OCI-LY3 (cell line): ENCODE measurements at regions not wholly inside any gene's neighbourhood (a gene's known extent, or its start where the extent isn't known, plus 50 kb on each side); places are given as distances from the start of the nearest gene placed in this dataset.

ENCODE experiments used
- H2AFZ ChIP-seq: fragments of 200-600, 300-600 bp; shearing (Covaris generic); 2 replicates; pipeline ENCODE4 v1.6.0; 2014; ENCODE audit warnings: antibody characterized with exemption, low read depth, low read length
- H3K27ac ChIP-seq: fragments of 200-600, 300-600 bp; sonication (generic); 2 replicates; pipeline ENCODE4 v1.5.1; 2014; ENCODE audit warnings: mild to moderate bottlenecking, low read length, moderate library complexity, mixed read lengths
- H3K27me3 ChIP-seq: fragments of 200-600, 300-600 bp; sonication (generic); 2 replicates; pipeline ENCODE4 v1.6.1; 2014; ENCODE audit warnings: low read depth, low read length, mixed read lengths
- H3K36me3 ChIP-seq: fragments of 200-600, 300-600 bp; sonication (generic); replicated peaks from 2 replicates; pipeline ENCODE3; 2014; ENCODE audit warnings: low read depth, low read length, mixed read lengths
- H3K4me1 ChIP-seq: fragments of 300-600, 200-600 bp; sonication (generic); 2 replicates; pipeline ENCODE4 v1.6.1; 2014; ENCODE audit warnings: low read length, mixed read lengths
- H3K4me2 ChIP-seq: fragments of 200-600, 300-600 bp; sonication (generic); 2 replicates; pipeline ENCODE4 v1.6.1; 2014; ENCODE audit warnings: low read length, mixed read lengths
- H3K4me3 ChIP-seq: fragments of 300-600, 200-600 bp; sonication (generic); 2 replicates; pipeline ENCODE4 v1.5.1; 2014; ENCODE audit warnings: antibody characterized with exemption, mild to moderate bottlenecking, low read length, moderate library complexity
- H3K79me2 ChIP-seq: fragments of 300-600, 200-600 bp; shearing (Covaris generic); 2 replicates; pipeline ENCODE4 v1.6.1; 2014; ENCODE audit warnings: mild to moderate bottlenecking, low read length, mixed read lengths
- H3K9ac ChIP-seq: fragments of 300-600, 200-600 bp; shearing (Covaris generic); 2 replicates; pipeline ENCODE4 v1.6.0; 2014; ENCODE audit warnings: mild to moderate bottlenecking, low read length, moderate library complexity
- H3K9me3 ChIP-seq: fragments of 200-600, 300-600 bp; shearing (Covaris generic); 2 replicates; pipeline ENCODE4 v1.6.1; 2014; ENCODE audit warnings: low read length, mixed read lengths; ENCODE audit not compliant: insufficient read depth
- H4K20me1 ChIP-seq: fragments of 200-600, 300-600 bp; sonication (generic); 2 replicates; pipeline ENCODE4 v1.6.1; 2016; ENCODE audit warnings: low read length, mixed read lengths; ENCODE audit not compliant: insufficient read depth
- EZH2phosphoT487 ChIP-seq: fragments of 200-600 bp; shearing (Covaris generic); IDR thresholded peaks from 2 replicates; pipeline ENCODE4 v1.6.1; 2018; ENCODE audit warnings: antibody characterized with exemption, mixed run types, low read depth
- TF ChIP-seq, protein P1 (sequence below): fragments of 200-600, 300-600 bp; sonication (generic); IDR thresholded peaks from 2 replicates; pipeline ENCODE4 v1.5.1; 2014; ENCODE audit warnings: antibody characterized with exemption, low read length, low read depth

DNA sequence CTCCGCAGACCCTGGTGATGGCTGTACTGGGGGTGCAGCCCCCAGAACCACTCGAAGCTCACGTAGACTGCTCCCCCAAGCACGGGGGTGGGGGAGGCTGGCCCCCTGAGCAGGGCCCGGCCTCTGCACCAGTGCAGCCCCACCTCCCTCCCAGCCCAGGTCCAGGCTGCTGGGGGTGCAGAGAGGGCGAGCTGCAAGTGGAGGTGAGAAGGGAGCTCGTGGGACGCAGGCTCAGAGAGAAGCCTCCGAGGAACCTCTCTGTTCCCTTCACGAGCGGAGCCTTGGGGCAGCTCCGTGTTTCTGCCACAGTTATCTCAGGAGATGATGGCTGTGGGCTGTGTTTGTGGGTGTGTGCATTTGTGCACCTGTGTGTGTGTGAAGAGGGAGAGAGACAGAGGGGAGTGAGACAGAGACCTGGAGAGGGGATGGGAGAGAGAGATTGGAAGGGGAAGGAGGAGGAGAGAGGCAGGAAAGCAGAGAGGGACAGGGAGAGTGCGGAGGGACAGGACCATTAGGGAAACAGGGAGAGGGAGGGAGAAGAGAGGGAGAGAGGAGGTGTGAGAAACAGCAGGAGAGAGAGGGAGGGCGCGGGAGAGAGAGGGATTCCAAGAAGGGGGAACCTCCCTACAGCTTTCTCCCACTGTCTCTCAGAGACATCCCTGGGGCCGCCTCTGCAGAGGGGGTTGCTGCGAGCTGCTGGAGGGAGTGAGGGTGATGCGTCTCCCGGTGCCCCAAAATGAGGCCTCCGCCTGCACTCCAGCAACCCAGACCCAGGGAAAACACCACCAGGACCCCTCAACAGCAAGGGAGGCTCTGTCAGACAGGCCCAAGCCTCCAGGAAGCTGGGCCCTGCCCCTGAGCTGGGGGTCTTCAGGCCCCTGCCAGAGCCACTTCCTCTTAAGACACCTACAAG lies 1488.6 kb downstream of the BRD1 start:
- TF ChIP-seq, protein P1, sequence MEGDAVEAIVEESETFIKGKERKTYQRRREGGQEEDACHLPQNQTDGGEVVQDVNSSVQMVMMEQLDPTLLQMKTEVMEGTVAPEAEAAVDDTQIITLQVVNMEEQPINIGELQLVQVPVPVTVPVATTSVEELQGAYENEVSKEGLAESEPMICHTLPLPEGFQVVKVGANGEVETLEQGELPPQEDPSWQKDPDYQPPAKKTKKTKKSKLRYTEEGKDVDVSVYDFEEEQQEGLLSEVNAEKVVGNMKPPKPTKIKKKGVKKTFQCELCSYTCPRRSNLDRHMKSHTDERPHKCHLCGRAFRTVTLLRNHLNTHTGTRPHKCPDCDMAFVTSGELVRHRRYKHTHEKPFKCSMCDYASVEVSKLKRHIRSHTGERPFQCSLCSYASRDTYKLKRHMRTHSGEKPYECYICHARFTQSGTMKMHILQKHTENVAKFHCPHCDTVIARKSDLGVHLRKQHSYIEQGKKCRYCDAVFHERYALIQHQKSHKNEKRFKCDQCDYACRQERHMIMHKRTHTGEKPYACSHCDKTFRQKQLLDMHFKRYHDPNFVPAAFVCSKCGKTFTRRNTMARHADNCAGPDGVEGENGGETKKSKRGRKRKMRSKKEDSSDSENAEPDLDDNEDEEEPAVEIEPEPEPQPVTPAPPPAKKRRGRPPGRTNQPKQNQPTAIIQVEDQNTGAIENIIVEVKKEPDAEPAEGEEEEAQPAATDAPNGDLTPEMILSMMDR, result no peak
- no peak for TF ChIP-seq EZH2phosphoT487
- Histone ChIP-seq H3K9me3 (no peaks in the 10 kb centered on the region), H3K4me1 (no peaks in the 10 kb centered on the region), H3K27ac (no peak overlapping the region), H3K27me3 (no peaks in the 10 kb centered on the region), H2AFZ (no peak overlapping the region), H3K9ac (no peak overlapping the region), H3K4me3 (no peak overlapping the region), H3K4me2 (no peak overlapping the region), H3K36me3 (no peaks in the 10 kb centered on the region), H4K20me1 (no peaks in the 10 kb centered on the region), H3K79me2 (no peaks in the 10 kb centered on the region)

DNA sequence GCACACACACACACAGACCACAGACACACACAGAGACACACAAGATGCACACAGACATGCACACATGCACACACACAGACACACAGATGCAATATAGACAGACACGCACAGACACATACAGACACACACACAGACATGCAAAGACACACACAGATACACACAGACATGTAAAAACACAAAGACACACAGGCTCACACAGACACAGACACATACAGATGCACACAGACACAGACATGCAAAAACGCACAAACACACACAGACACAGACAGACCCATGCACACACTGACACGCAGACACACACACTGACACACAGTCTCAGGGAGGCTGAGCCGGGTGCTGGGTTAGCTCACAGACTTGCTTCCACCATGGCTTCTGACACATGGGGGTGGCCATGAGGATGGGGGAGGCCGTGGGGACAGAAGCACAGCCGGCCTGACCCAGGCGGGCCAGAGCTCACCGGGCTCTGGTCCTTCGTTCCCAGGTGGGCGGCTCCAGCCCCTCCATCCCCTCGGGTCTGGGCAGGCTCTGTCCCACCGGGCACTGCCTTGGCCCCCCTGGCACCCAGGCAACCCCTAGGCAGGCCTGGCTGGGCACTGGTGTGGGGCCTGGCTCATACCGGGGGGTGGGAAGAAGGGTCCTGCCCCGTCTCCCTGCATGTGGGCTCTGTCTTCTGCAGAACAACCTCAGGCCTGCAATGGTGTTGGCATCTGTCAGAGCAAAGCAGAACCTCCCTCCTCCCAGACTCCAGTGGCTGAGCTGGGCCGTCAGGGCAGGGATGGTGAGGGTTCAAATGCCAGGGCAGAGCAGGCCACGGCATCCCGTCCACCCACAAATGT lies 1489.5 kb downstream of the BRD1 start:
- Histone ChIP-seq H3K4me1 (no peaks in the 10 kb centered on the region), H3K27me3 (no peaks in the 10 kb centered on the region), H3K9me3 (no peaks in the 10 kb centered on the region), H2AFZ (no peak overlapping the region), H4K20me1 (no peaks in the 10 kb centered on the region), H3K4me2 (no peak overlapping the region), H3K9ac (no peak overlapping the region), H3K27ac (no peak overlapping the region), H3K4me3 (no peak overlapping the region), H3K79me2 (no peaks in the 10 kb centered on the region), H3K36me3 (no peaks in the 10 kb centered on the region)
- TF ChIP-seq, protein P1, result no peak

DNA sequence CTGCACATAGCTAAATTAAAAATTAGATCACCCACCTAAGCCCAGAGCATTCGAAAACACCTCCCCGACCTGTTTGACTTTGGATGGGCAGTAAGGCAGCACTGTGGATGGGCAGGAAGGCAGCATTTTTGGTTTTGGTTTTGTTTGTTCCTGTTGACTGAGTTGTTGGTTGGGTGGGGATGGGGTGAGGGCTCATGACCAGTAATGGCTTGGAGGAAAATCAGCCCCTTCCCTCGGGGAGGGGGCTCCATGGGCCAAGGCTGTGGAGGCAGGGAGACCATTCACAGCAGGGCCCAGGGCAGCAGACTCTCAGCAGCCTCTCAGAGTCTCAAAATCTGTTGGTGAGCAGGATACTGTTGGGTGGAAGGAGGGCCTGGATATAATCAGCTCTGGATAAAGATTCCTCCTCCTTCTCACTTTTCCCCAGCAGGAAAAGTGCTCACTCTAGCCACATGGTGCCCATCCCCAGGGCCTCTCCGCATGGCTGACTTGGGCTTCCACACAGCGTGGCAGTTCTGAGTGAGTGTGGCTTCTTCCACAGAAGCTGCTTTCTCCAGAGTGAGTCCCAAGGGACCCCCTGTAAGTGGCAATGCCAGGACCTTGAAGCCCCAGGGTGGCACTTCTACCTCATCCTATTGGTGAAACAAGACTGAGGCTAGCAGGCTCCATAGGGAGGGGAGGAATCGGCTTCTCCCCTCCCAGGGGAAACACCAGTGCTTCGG lies 1491.2 kb downstream of the BRD1 start:
- no peak overlapping the region for H3K4me2 ChIP-seq
- H3K9me3 ChIP-seq, result no peaks in the 10 kb centered on the region
- H3K4me1 ChIP-seq, result no peaks in the 10 kb centered on the region
- no peak overlapping the region for H3K9ac ChIP-seq
- H3K36me3 ChIP-seq, result no peaks in the 10 kb centered on the region
- no peaks in the 10 kb centered on the region for H3K27me3 ChIP-seq
- H4K20me1 ChIP-seq, result no peaks in the 10 kb centered on the region
- H3K27ac ChIP-seq, result no peak overlapping the region
- H3K4me3 ChIP-seq, result no peak overlapping the region
- no peaks in the 10 kb centered on the region for H3K79me2 ChIP-seq
- no peak overlapping the region for H2AFZ ChIP-seq
- TF ChIP-seq, protein P1, result no peak
- TF ChIP-seq EZH2phosphoT487, result no peak
